ENCODE measurements at regions not wholly inside any gene's neighbourhood (a gene's known extent, or its start where the extent isn't known, plus 50 kb on each side); places are given as distances from the start of the nearest gene placed in this dataset.

GRCh38 chr1:229207916-229208315 lies 63.0 kb upstream of the RAB4A start:
- TF ChIP-seq CTCF (IDR thresholded peaks at IDR 0.05 in 4 of 5, conservative IDR thresholded peaks at IDR 0.05 in 1 of 5) (no peak), POLR2A (IDR thresholded peaks at IDR 0.05) (no peak)

Data from gastrocnemius medialis (tissue), 4 donors.